HG03175 (cell line): ENCODE measurements at regions not wholly inside any gene's neighbourhood (a gene's known extent, or its start where the extent isn't known, plus 50 kb on each side); places are given as distances from the start of the nearest gene placed in this dataset.

Experiments
- ATAC-seq: cut with Tn5 transposase; IDR thresholded peaks from one replicate; pipeline ENCODE4 v1.9.1; 2021; ENCODE audit warnings: mild to moderate bottlenecking, moderate library complexity; ENCODE audit not compliant: unreplicated experiment

- ATAC-seq, result no peak
Observed at GRCh38 chr1:65486613-65487012, 66.1 kb downstream of the LEPR start.

GRCh38 chr1:65489481-65489880, 69.0 kb downstream of the LEPR start:
- no peak for ATAC-seq

- ATAC-seq, result no peak
Observed at GRCh38 chr1:65490231-65491009, 70.0 kb downstream of the LEPR start.

- ATAC-seq, result no peak
Observed at GRCh38 chr1:65491472-65491871, 71.0 kb downstream of the LEPR start.

- ATAC-seq, result no peak
Observed at GRCh38 chr1:65493802-65494201, 73.3 kb downstream of the LEPR start.

- ATAC-seq, result no peak
Observed at GRCh38 chr1:65494671-65495070, 74.2 kb downstream of the LEPR start.

- no peak for ATAC-seq
Observed at GRCh38 chr1:65495137-65495536, 74.7 kb downstream of the LEPR start.

GRCh38 chr1:65497256-65497830, 76.9 kb downstream of the LEPR start:
- no peak for ATAC-seq

GRCh38 chr1:65503427-65503826, 83.0 kb downstream of the LEPR start:
- ATAC-seq, result no peak

- ATAC-seq, result no peak
Observed at GRCh38 chr1:65504263-65504662, 83.8 kb downstream of the LEPR start.

- no peak for ATAC-seq
Observed at GRCh38 chr1:65505547-65506300, 85.3 kb downstream of the LEPR start.

GRCh38 chr1:65508051-65508450, 87.6 kb downstream of the LEPR start:
- no peak for ATAC-seq

GRCh38 chr1:65509912-65510680, 89.6 kb downstream of the LEPR start:
- ATAC-seq, result no peak

GRCh38 chr1:65510961-65511360, 90.5 kb downstream of the LEPR start:
- ATAC-seq, result no peak

GRCh38 chr1:65512383-65512782, 91.9 kb downstream of the LEPR start:
- ATAC-seq, result no peak

- no peak for ATAC-seq
Observed at GRCh38 chr1:65512967-65513780, 92.7 kb downstream of the LEPR start.

- ATAC-seq, result no peak
Observed at GRCh38 chr1:65514041-65514440, 93.6 kb downstream of the LEPR start.

GRCh38 chr1:65524931-65525265, 104.4 kb downstream of the LEPR start:
- no peak for ATAC-seq

- no peak for ATAC-seq
Observed at GRCh38 chr1:65525266-65526048, 105.0 kb downstream of the LEPR start.

GRCh38 chr1:65526049-65526556, 105.6 kb downstream of the LEPR start:
- no peak for ATAC-seq
